ENCODE measurements at regions not wholly inside any gene's neighbourhood (a gene's known extent, or its start where the extent isn't known, plus 50 kb on each side); places are given as distances from the start of the nearest gene placed in this dataset.
"Not testable (repeated sequence)": the region's sequence is repeated elsewhere in the genome, so short reads cannot be mapped to it uniquely, and the experiment has no call there.

DNA sequence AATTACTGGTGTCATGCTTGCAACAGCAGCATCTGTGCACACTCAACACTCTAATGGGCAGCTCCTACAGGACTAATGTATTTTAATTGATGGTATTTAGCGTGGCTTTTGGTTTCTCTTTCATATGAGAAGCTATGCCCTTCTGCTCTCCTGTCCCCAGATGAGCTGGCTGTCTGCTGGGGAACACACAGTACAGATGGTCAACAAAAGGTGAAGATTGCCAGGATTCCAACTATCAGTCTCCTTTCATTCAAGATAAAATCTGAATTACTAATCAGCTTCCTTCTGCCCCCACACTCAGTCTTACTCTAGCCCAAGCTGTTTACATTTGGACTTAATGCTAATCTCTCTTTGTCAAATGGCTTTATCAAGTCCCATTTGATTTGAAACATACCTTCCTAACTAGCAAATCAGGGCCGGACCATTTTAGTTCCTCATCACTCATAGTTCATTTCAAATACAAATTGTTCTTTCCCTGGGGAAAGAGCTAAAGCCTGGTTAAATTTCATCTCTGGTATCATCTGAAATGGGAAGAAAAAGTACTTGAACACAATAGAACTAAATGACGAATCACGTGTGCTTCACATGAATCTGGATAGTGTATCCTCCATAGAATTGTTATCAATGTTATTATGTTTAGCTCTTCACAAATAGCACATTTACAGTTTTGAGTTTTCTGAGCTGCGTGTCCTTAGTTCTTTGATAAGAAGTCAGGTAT lies 988.0 kb downstream of the PCDH17 start:
- DNase-seq (ENCODE audit: low read depth), result peak; percentile 2

DNA sequence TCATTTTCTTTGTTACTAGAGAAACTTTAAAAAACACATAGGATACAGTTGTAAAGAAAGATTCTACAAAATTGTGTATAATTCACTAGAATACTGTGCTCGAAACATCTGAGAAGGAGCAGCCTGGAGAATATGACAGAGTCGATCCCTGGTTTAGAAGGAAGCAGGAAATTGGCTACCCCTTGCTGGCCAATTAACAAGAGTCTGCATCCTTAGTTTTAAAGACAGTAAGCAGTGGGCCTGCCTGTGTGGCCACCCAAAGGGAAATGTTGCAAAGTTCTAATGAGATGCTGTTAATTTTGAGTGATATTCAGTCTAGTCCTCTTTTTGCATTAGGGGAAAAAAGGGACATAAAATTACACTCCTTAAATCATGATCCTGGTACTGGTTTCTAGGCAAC lies 988.6 kb downstream of the PCDH17 start:
- no peak for DNase-seq (ENCODE audit: low read depth)

- no peak for DNase-seq (ENCODE audit: low read depth)
These were observed 994.3 kb downstream of the PCDH17 start for GRCh38 chr13:58625703-58626389.

GRCh38 chr13:58630794-58631193 lies 999.2 kb downstream of the PCDH17 start:
- DNase-seq (ENCODE audit: low read depth), result no peak

DNA sequence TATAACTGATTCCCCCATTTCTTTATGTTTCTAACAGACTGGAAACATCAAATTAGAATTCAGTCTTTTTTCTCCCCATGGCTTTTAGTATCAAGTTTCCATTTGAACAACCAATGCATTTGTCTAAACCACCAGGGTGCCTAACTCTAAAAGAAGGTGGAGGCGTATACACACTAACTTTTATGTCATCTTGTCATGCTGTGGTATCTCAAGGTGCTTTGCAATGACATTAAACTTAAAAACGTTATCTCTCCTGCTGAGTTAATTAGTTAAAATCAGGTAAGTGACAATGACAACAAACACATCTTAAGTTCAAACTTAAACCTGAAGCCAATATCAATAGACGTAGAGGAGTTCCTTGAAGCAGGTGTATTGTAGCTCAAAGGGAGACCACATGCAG lies 1001.7 kb downstream of the PCDH17 start:
- no peak for DNase-seq (ENCODE audit: low read depth)

GRCh38 chr13:58655086-58655485 lies 1023.5 kb downstream of the PCDH17 start:
- DNase-seq (ENCODE audit: low read depth), result no peak

DNA sequence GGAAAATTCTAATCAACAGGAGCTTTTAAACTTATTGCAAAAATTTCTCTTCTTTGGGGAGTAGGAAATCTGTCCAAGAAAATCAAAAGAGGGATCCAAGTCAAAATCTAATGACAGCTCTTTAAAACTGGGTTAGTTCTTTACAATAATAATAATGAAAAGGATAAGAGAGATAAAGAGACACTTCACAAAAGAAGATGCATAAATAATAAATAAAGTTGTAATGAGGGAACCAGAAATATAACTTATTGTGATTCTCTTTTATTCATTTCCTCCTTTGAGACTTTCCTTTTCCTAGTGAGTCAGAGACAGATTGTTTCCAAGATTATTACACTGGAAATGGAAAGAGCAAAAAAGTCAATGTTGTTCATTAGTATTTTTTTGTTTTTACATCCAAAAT lies 1029.3 kb downstream of the PCDH17 start:
- no peak for DNase-seq (ENCODE audit: low read depth)

- no peak for DNase-seq (ENCODE audit: low read depth)
These were observed 1034.8 kb downstream of the PCDH17 start for GRCh38 chr13:58666331-58666730.

GRCh38 chr13:58667096-58667495 lies 1035.6 kb downstream of the PCDH17 start:
- no peak for DNase-seq (ENCODE audit: low read depth)

- no peak for DNase-seq (ENCODE audit: low read depth)
These were observed 1048.6 kb downstream of the PCDH17 start for GRCh38 chr13:58680115-58680514.

- no peak for DNase-seq (ENCODE audit: low read depth)
These were observed 1051.1 kb downstream of the PCDH17 start for GRCh38 chr13:58682616-58683015.

DNA sequence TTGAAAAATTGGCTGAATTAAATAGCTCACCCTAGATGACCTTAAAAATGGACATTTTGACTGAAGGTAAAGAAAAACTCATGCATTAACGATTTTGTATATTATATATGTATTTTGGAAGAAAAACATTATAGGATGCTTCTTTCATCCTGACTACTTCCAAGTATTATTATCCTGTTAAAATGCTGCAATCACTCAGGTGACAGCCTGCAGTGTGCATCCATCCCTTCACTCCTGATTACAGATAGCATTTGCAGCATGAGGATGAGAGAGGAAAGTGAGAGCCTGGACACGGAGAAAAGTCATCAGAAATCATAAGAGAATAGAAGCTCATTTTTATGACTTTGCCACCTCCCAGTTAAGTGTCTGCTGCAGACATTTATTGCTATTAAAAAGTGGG lies 1055.6 kb downstream of the PCDH17 start:
- no peak for DNase-seq (ENCODE audit: low read depth)

GRCh38 chr13:58698531-58698930 lies 1067.0 kb downstream of the PCDH17 start:
- DNase-seq (ENCODE audit: low read depth), result no peak

- no peak for DNase-seq (ENCODE audit: low read depth)
These were observed 1073.4 kb downstream of the PCDH17 start for GRCh38 chr13:58704953-58705352.

DNA sequence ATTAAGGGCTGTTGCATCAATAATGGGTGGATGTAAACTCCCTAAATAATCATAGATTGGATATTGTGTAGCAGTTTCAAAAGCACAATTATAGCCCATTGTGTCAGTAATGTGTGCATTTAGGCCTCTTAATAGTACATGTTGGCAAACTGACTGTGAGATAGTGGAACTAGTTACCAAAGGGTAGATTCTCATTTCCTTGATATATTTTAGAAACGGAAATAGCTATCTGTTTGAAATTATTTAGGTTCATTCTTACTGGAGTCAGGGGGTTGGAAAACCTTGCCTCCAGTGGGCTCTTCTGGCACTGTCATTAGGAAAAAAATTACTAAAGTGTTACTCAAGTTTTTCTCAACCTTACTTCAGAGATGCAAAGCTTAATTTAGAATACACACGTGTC lies 1074.9 kb downstream of the PCDH17 start:
- no peak for DNase-seq (ENCODE audit: low read depth)

GRCh38 chr13:58712191-58712590 lies 1080.6 kb downstream of the PCDH17 start:
- peak; percentile 12 for DNase-seq (ENCODE audit: low read depth)

DNA sequence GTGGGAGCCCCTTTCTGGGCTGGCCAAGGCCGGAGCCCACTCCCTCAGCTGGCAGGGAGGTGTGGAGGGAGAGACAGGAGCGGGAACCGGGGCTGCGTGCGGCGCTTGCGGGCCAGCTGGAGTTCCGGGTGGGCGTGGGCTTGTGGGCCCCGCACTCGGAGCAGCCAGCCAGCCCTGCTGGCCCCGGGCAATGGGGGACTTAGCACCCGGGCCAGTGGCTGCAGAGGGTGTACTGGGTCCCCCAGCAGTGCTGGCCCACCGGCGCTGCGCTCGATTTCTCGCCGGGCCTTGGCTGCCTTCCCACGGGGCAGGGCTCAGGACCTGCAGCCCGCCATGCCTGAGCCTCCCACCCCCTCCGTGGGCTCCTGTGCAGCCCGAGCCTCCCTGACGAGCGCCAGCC lies 1082.5 kb downstream of the PCDH17 start:
- DNase-seq (ENCODE audit: low read depth), result not testable (repeated sequence)

DNA sequence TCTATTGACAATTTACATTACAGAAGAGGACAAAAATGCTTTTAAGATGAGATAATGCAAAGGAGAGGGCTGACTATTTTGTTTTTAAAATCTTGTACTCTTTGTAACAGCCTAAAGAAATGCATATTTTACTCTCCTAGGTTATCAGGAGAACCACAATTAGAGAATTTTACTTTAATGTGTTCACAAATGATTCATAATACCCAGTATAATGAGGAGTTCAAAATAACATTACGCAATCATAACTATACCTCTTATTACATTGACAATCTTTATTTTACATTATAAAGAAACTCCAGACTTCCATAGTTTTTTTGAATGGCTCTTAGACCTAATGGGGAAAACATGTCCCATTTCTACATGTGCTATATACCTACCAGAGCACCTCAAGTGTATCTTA lies 1089.7 kb downstream of the PCDH17 start:
- no peak for DNase-seq (ENCODE audit: low read depth)

DNA sequence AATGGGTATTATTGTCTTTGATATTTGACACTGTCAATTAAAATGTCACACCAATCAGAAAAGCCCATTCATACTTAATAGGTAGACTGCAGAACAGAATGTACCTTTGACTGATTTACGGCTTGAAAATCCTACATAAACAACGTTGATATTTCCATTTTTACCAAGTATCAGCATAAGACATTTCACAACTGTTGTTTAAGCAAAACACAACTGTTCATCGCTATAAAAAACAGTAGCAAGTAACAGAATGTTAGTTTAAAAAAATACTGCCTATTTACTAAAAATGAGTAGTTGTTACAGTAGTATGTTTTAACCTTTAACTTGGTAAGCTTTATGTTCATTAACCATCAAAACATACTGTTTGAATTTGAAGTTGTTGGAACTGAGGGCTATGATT lies 1096.6 kb downstream of the PCDH17 start:
- DNase-seq (ENCODE audit: low read depth), result no peak

DNA sequence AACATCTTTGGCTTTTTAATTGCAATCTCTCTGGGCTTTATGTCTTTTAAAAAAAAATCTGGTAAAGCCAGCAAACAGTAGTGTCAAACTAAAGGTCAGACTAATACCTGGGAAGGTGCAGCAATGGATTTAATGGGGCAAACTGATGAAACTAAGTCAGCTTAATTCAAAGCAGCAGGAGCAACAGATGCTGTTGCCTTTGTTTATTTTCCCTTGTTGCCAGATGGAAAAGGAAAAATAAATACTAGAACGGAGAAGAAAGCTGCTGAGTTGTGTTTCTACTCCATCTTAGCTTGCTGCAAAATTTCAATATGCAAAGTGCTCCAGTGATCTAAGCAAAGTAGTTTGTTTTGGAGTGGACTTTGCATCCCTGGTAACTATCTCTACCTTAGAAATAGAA lies 1097.8 kb downstream of the PCDH17 start:
- no peak for DNase-seq (ENCODE audit: low read depth)

DNA sequence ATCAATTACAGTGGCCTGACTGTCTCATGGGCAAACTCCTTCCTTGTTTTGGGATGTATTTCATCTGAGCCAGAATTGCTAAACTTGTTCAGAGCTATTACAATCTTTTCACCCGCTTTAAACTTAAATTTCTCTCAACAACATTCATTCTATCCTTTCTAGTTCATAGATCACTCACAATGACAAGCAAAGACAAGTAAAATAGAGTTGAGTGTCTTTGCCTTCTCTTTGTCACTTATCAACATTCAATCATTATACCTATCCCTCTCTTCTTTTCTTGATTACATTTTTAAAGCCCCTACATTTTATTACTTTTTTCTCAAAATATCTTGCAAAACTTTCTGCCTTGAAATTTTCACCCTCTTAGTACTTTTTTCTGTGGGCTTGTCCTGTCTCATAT lies 1113.1 kb downstream of the PCDH17 start:
- DNase-seq (ENCODE audit: low read depth), result no peak

DNA sequence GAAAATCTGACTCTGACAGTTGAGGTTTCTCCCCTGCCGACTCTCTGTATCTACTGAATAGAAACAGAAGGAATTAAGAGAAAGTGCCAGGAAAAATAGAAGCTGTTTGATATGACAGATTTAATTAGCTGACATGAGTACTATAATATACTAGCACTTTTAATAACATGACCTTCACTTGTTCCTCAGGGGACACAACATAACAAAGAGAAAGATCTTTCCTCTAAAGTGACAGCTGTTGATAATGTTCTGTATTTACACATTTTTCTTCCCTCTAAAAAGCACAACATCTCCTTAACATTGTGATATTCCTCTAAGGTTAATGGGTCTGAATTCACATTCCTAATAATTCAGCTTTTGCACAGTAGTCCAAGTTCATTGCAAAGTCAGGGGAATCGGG lies 1136.0 kb downstream of the PCDH17 start:
- DNase-seq (ENCODE audit: low read depth), result no peak

DNA sequence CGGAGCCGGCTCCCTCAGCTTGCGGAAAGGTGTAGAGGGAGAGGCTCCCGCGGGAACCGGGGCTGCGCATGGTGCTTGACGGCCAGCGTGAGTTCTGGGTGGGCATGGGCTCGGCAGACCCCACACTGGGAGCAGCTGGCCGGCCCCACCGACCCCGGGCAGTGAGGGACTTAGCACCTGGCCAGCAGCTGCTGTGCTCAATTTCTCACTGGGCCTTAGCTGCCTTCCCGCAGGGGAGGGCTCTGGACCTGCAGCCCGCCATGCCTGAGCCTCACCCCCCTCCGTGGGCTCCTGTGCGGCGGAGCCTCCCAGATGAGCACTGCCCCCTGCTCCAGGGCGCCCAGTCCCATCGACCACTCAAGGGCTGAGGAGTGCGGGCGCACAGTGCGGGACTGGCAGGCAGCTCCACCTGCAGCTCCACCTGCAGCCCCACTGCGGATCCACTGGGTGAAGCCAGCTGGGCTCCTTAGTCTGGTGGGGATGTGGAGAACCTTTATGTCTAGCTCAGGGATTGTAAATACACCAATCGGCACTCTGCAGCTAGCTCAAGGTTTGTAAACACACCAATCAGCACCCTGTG lies 1141.8 kb downstream of the PCDH17 start:
- DNase-seq (ENCODE audit: low read depth), result no peak
